ENCODE measurements at regions not wholly inside any gene's neighbourhood (a gene's known extent, or its start where the extent isn't known, plus 50 kb on each side); places are given as distances from the start of the nearest gene placed in this dataset.

- no peak for TF ChIP-seq POLR2A (IDR thresholded peaks at IDR 0.05)
- TF ChIP-seq, protein P1, sequence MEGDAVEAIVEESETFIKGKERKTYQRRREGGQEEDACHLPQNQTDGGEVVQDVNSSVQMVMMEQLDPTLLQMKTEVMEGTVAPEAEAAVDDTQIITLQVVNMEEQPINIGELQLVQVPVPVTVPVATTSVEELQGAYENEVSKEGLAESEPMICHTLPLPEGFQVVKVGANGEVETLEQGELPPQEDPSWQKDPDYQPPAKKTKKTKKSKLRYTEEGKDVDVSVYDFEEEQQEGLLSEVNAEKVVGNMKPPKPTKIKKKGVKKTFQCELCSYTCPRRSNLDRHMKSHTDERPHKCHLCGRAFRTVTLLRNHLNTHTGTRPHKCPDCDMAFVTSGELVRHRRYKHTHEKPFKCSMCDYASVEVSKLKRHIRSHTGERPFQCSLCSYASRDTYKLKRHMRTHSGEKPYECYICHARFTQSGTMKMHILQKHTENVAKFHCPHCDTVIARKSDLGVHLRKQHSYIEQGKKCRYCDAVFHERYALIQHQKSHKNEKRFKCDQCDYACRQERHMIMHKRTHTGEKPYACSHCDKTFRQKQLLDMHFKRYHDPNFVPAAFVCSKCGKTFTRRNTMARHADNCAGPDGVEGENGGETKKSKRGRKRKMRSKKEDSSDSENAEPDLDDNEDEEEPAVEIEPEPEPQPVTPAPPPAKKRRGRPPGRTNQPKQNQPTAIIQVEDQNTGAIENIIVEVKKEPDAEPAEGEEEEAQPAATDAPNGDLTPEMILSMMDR (IDR thresholded peaks at IDR 0.05): no peak
These were observed 72.3 kb upstream of the SEPTIN5 start for GRCh38 chr22:19641983-19642451.
